Activated naive CD8-positive, alpha-beta T cell treated with anti-CD3 and anti-CD28 coated beads, Interleukin-2, amount 50 U/mL, for 24 hours (primary cell): ENCODE measurements at regions not wholly inside any gene's neighbourhood (a gene's known extent, or its start where the extent isn't known, plus 50 kb on each side); places are given as distances from the start of the nearest gene placed in this dataset.

Source experiments
- ATAC-seq: fragments of 150-1000 bp; cut with Tn5 transposase; one replicate; pipeline ENCODE4 v1.10.0; 2021
- DNase-seq: peaks from one replicate; pipeline ENCODE4 v3.0.0; 2021
- H3K27ac Mint-ChIP-seq: one replicate; pipeline ENCODE4 v1.8.0; 2021; ENCODE audit warnings: mild to moderate bottlenecking, mixed read lengths
- H3K27me3 Mint-ChIP-seq: one replicate; pipeline ENCODE4 v1.8.0; 2021; ENCODE audit warnings: mixed read lengths
- H3K36me3 Mint-ChIP-seq: one replicate; pipeline ENCODE4 v1.8.0; 2021; ENCODE audit warnings: low read depth, mixed read lengths
- H3K4me1 Mint-ChIP-seq: one replicate; pipeline ENCODE4 v1.8.0; 2021; ENCODE audit warnings: mixed read lengths
- H3K4me3 Mint-ChIP-seq: one replicate; pipeline ENCODE4 v1.8.0; 2021; ENCODE audit warnings: mild to moderate bottlenecking, moderate library complexity, mixed read lengths
- H3K9me3 Mint-ChIP-seq: one replicate; pipeline ENCODE4 v1.8.0; 2021; ENCODE audit warnings: mixed read lengths

GRCh38 chr2:15868704-15869103 is 71.6 kb upstream of the MYCN start:
- ATAC-seq, result no peak
- H3K9me3 Mint-ChIP-seq, result peaks cover 13% of the 10 kb centered on the region

DNA sequence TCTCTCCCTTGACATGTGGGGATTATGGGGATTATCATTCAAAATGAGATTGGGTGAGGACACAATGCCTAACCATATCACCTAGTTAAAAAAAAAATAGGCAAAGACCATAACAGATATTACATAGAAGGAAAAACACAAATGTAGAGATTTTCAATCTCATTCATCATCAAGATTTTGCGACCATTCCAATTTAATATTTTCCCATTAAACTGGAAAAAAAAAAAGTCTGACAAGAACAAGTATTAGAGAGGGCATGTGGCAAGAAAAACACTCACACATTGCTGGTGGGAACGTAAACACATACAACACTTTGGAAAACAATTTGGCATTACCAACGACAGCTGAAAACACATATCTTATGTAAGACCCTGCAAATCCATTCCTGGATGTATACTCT is 71.0 kb upstream of the MYCN start:
- Mint-ChIP-seq H3K4me1 (no peaks in the 10 kb centered on the region), H3K9me3 (peaks cover 13% of the 10 kb centered on the region), H3K36me3 (no peaks in the 10 kb centered on the region), H3K27me3 (peaks cover 4% of the 10 kb centered on the region), H3K27ac (no peak overlapping the region), H3K4me3 (no peak overlapping the region)
- ATAC-seq, result no peak
- no peak for DNase-seq

More at GRCh38 chr2:15868704-15869103, 71.6 kb upstream of the MYCN start:
- no peak for DNase-seq
- Mint-ChIP-seq H3K27ac (no peak overlapping the region), H3K4me1 (no peaks in the 10 kb centered on the region), H3K27me3 (peaks cover 4% of the 10 kb centered on the region), H3K36me3 (no peaks in the 10 kb centered on the region), H3K4me3 (no peak overlapping the region)

DNA sequence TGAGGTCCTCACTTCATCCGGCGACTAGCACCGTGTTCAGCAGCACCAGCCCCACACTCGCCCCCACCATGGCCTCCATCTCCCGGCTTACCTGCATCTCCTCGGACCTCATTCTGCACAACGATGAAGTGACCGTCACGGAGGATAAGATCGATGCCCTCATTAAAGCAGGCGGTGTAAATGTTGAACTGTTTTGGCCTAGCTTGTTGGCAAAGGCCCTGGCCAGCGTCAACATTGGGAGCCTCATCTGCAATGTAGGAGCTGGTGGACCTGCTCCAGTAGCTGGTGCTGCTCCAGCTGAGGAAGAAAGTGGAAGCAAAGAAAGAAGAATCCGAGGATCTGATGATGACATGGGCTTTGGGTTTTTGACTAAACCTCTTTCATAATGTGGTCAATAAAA is 70.5 kb upstream of the MYCN start:
- Mint-ChIP-seq H3K4me1 (no peaks in the 10 kb centered on the region), H3K27me3 (peaks cover 4% of the 10 kb centered on the region), H3K27ac (no peak overlapping the region), H3K4me3 (no peak overlapping the region), H3K9me3 (peaks cover 13% of the 10 kb centered on the region), H3K36me3 (no peaks in the 10 kb centered on the region)
- ATAC-seq (no peak), DNase-seq (no peak)

DNA sequence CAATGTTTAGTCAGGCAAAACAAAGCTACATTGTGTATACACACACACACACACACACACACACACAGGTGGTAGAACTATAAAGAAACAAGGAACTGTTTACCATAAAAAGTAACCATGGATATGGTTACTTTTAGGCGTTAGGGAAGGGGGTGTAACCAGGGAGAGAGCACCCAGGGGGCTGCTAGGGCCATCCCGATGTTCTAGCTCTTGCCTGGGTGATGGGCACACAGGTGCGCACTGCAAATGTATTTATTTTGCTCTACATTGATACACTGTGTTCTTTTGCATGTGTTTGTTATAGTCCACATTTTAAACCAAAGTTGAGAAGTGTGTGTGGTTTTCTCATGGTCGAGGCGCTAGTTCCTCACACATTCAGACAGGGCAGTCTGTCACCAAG is 69.8 kb upstream of the MYCN start:
- Mint-ChIP-seq H3K27me3 (peaks cover 2% of the 10 kb centered on the region), H3K36me3 (no peaks in the 10 kb centered on the region), H3K27ac (no peak overlapping the region), H3K9me3 (peaks cover 13% of the 10 kb centered on the region), H3K4me3 (no peak overlapping the region), H3K4me1 (no peaks in the 10 kb centered on the region)
- ATAC-seq (no peak), DNase-seq (no peak)

- no peaks in the 10 kb centered on the region for H3K36me3 Mint-ChIP-seq
- DNase-seq (no peak), ATAC-seq (no peak)
- no peak overlapping the region for H3K4me3 Mint-ChIP-seq
- H3K9me3 Mint-ChIP-seq, result peaks cover 13% of the 10 kb centered on the region
- H3K4me1 Mint-ChIP-seq, result no peaks in the 10 kb centered on the region
- H3K27ac Mint-ChIP-seq, result no peak overlapping the region
- H3K27me3 Mint-ChIP-seq, result peaks cover 2% of the 10 kb centered on the region
Measured at GRCh38 chr2:15871239-15871783, 69.0 kb upstream of the MYCN start.

DNA sequence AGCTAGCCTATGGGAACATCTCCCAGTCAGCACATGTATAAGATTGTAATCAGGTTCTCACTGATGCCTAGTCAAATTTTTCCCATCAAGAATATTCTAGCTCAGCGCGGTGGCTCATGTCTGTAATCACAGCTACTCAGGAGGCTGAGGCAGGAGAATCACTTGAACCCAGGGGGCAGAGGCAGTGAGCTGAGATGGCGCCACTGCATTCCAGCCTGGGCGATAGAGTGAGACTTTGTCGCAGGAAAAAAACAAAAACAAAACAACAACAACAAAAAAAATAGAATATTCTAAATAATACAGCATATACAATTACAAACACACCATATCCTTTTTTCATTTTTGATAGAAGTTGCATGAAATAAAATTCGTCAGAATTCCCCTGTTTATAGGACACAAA is 67.5 kb upstream of the MYCN start:
- no peaks in the 10 kb centered on the region for H3K36me3 Mint-ChIP-seq
- ATAC-seq, result no peak
- H3K9me3 Mint-ChIP-seq, result peaks cover 14% of the 10 kb centered on the region
- no peak for DNase-seq
- H3K27me3 Mint-ChIP-seq, result peaks cover 2% of the 10 kb centered on the region
- no peaks in the 10 kb centered on the region for H3K4me1 Mint-ChIP-seq
- no peak overlapping the region for H3K4me3 Mint-ChIP-seq
- H3K27ac Mint-ChIP-seq, result no peak overlapping the region

- ATAC-seq (no peak), DNase-seq (no peak)
- peaks cover 14% of the 10 kb centered on the region for H3K9me3 Mint-ChIP-seq
- no peaks in the 10 kb centered on the region for H3K27me3 Mint-ChIP-seq
- no peaks in the 10 kb centered on the region for H3K4me1 Mint-ChIP-seq
- H3K4me3 Mint-ChIP-seq, result no peak overlapping the region
- H3K36me3 Mint-ChIP-seq, result no peaks in the 10 kb centered on the region
- H3K27ac Mint-ChIP-seq, result no peak overlapping the region
Measured at GRCh38 chr2:15874321-15874720, 66.0 kb upstream of the MYCN start.

- H3K9me3 Mint-ChIP-seq, result peaks cover 14% of the 10 kb centered on the region
- DNase-seq, result no peak
- ATAC-seq, result no peak
- H3K27ac Mint-ChIP-seq, result no peak overlapping the region
- H3K4me3 Mint-ChIP-seq, result no peak overlapping the region
- H3K27me3 Mint-ChIP-seq, result no peaks in the 10 kb centered on the region
- H3K36me3 Mint-ChIP-seq, result no peaks in the 10 kb centered on the region
- H3K4me1 Mint-ChIP-seq, result no peaks in the 10 kb centered on the region
Measured at GRCh38 chr2:15874854-15875804, 65.2 kb upstream of the MYCN start.

DNA sequence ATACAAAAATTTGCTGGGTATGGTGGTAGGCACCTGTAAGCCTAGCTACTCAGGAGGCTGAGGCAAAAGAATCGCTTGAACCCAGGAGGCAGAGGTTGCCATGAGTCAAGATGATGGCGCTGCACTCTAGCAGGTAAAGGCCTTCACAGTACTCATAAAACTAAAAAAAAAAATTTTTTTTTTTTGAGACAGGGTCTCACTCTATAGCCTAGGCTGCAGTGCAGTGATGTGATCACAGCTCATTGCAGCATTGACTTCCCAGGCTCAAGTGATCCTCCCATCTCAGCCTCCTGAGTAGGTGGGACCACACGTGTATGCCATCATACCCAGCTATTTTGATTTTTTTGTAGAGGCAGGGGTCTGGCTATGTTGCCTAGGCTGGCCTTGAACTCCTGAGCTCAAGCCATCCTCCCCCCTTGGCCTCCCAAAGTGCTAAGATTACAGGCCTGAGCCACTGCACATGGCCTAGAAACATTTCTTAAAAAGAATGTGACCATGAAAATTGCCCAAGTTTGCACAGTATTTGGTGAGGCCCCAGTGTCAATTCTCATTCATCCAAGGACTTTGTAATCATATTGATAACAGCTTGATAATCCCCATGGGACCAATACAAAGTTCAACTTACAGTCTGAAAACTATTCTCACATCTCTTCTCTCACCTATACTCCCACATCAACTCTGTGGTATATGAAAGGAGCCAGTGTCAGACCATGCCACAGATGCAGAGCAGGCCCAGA is 64.2 kb upstream of the MYCN start:
- no peak overlapping the region for H3K4me3 Mint-ChIP-seq
- ATAC-seq, result no peak

DNA sequence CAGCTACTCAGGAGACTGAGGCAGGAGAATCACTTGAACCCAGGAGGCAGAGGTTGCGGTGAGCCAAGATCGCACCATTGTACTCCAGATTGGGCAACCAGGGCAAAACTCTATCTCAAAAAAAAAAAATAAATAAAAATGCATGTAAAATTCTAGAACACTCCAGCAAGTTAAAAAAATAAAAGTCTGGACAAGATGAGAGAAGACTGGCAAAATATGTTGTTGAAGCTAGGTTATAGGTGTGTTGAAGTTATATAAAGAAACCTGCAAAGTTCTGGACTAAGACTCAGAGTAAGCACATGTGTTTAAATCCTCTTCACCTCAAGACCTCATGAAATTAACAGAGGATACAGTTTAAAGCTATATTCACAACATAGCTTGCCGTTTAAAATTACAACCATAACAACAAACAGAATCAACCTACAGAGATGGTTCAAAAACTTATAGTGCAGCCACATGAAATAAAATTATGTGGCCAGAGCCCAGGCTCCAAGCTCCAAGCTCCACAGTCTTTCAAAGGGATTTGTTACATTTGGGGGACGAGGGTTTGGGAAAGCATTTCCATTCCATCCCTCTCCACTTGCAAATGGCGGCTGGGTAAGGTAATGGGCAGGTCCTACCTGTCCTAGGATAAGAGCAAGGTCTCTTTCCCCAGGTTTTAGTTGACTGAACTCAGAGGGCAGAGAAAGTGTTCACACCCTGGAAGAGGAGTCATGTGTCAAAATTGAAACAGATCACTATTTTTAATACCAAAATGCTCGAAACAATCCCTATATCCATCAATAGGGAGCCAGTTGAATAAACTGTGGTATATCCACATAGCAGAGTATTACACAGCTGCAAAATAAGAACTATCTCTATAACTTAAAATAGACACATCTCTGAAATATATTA is 59.9 kb upstream of the MYCN start:
- Mint-ChIP-seq H3K27me3 (no peaks in the 10 kb centered on the region), H3K4me1 (no peaks in the 10 kb centered on the region), H3K27ac (no peak overlapping the region), H3K9me3 (peaks cover 5% of the 10 kb centered on the region), H3K36me3 (no peaks in the 10 kb centered on the region), H3K4me3 (no peak overlapping the region)
- DNase-seq, result no peak
- ATAC-seq, result no peak

More for the DNA sequence above, 64.2 kb upstream of the MYCN start:
- DNase-seq, result no peak
- Mint-ChIP-seq H3K27ac (no peak overlapping the region), H3K4me1 (no peaks in the 10 kb centered on the region), H3K27me3 (no peaks in the 10 kb centered on the region), H3K36me3 (no peaks in the 10 kb centered on the region), H3K9me3 (peaks cover 11% of the 10 kb centered on the region)

GRCh38 chr2:15881120-15881433 is 59.3 kb upstream of the MYCN start:
- no peaks in the 10 kb centered on the region for H3K4me1 Mint-ChIP-seq

DNA sequence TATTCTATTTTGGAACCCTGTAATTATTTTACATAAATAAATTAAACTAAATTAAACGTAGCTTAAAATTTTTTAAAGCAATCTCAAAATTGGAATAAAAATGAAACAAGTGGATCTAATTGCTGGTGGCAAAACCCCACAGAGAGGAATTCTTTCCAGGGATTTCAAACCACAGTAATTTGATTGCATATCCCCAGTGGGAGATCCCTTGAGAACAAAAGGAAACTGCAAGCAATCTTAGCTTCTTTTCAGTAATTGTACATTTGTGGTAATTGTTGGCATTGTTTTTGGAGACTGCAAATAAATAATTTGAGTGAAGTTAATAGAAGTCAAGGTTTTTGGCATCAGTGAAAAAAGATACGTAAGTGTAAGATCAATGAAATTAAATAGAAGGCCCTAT is 58.7 kb upstream of the MYCN start:
- DNase-seq, result no peak
- no peaks in the 10 kb centered on the region for H3K4me1 Mint-ChIP-seq
- no peaks in the 10 kb centered on the region for H3K27me3 Mint-ChIP-seq
- H3K36me3 Mint-ChIP-seq, result no peaks in the 10 kb centered on the region
- H3K4me3 Mint-ChIP-seq, result no peak overlapping the region
- peaks cover 3% of the 10 kb centered on the region for H3K9me3 Mint-ChIP-seq
- H3K27ac Mint-ChIP-seq, result no peak overlapping the region
- ATAC-seq, result no peak

More at GRCh38 chr2:15881120-15881433, 59.3 kb upstream of the MYCN start:
- Mint-ChIP-seq H3K36me3 (no peaks in the 10 kb centered on the region), H3K9me3 (peaks cover 5% of the 10 kb centered on the region), H3K27me3 (no peaks in the 10 kb centered on the region), H3K4me3 (no peak overlapping the region), H3K27ac (no peak overlapping the region)
- DNase-seq (no peak), ATAC-seq (no peak)

- Mint-ChIP-seq H3K9me3 (no peaks in the 10 kb centered on the region), H3K36me3 (no peaks in the 10 kb centered on the region), H3K27ac (no peak overlapping the region)
Measured at GRCh38 chr2:15882761-15883497, 57.4 kb upstream of the MYCN start.

GRCh38 chr2:15883684-15884083 is 56.7 kb upstream of the MYCN start:
- Mint-ChIP-seq H3K4me3 (no peak overlapping the region), H3K36me3 (no peaks in the 10 kb centered on the region), H3K4me1 (no peaks in the 10 kb centered on the region), H3K27ac (no peak overlapping the region), H3K27me3 (no peaks in the 10 kb centered on the region), H3K9me3 (no peaks in the 10 kb centered on the region)
- DNase-seq, result no peak
- ATAC-seq, result no peak

More at GRCh38 chr2:15882761-15883497, 57.4 kb upstream of the MYCN start:
- ATAC-seq (no peak), DNase-seq (no peak)
- H3K4me1 Mint-ChIP-seq, result no peaks in the 10 kb centered on the region
- H3K27me3 Mint-ChIP-seq, result no peaks in the 10 kb centered on the region
- H3K4me3 Mint-ChIP-seq, result no peak overlapping the region
